HEK293 (cell line): ENCODE measurements at regions not wholly inside any gene's neighbourhood (a gene's known extent, or its start where the extent isn't known, plus 50 kb on each side); places are given as distances from the start of the nearest gene placed in this dataset.

Experiments
- GFI1B ChIP-seq: fragments of 450-650 bp; formaldehyde crosslinking; IDR thresholded peaks from 2 replicates; pipeline ENCODE4 v1.5.1; 2016; ENCODE audit warnings: missing biosample characterization, missing genetic modification characterization
- KLF10 ChIP-seq: fragments of 450-650 bp; IDR thresholded peaks from 2 replicates; pipeline ENCODE4 v1.5.1; 2018; ENCODE audit warnings: missing biosample characterization, mild to moderate bottlenecking, missing genetic modification characterization
- MEIS1 ChIP-seq: sonication (generic); formaldehyde crosslinking; IDR thresholded peaks from 2 replicates; pipeline ENCODE4 v1.8.1; 2022; ENCODE audit warnings: missing genetic modification reagents, mild to moderate bottlenecking, borderline replicate concordance
- MYNN ChIP-seq: fragments of 450-650 bp; formaldehyde crosslinking; IDR thresholded peaks from 2 replicates; pipeline ENCODE4 v1.5.1; 2016; ENCODE audit warnings: missing biosample characterization, missing genetic modification characterization, borderline replicate concordance
- OSR2 ChIP-seq: fragments of 450-650 bp; formaldehyde crosslinking; IDR thresholded peaks from 2 replicates; pipeline ENCODE4 v1.5.1; 2016; ENCODE audit warnings: missing biosample characterization, missing genetic modification characterization
- SCRT1 ChIP-seq: fragments of 450-650 bp; formaldehyde crosslinking; IDR thresholded peaks from 2 replicates; pipeline ENCODE4 v1.5.1; 2016; ENCODE audit warnings: missing biosample characterization, missing genetic modification characterization, borderline replicate concordance
- SP3 ChIP-seq: fragments of 450-650 bp; formaldehyde crosslinking; IDR thresholded peaks from 2 replicates; pipeline ENCODE4 v1.5.1; 2016; ENCODE audit warnings: missing biosample characterization, missing genetic modification characterization
- ZFP37 ChIP-seq: fragments of 450-650 bp; formaldehyde crosslinking; IDR thresholded peaks from 2 replicates; pipeline ENCODE4 v1.5.1; 2016; ENCODE audit warnings: missing biosample characterization, missing genetic modification characterization
- ZNF10 ChIP-seq: fragments of 450-650 bp; formaldehyde crosslinking; IDR thresholded peaks from 2 replicates; pipeline ENCODE4 v1.5.1; 2017; ENCODE audit warnings: missing biosample characterization, missing genetic modification characterization
- ZNF2 ChIP-seq: fragments of 450-650 bp; formaldehyde crosslinking; IDR thresholded peaks from 2 replicates; pipeline ENCODE4 v1.5.1; 2016; ENCODE audit warnings: missing biosample characterization, missing genetic modification characterization
- ZNF324 ChIP-seq: fragments of 450-650 bp; formaldehyde crosslinking; IDR thresholded peaks from 2 replicates; pipeline ENCODE4 v1.5.1; 2016; ENCODE audit warnings: missing biosample characterization, missing genetic modification characterization
- ZNF341 ChIP-seq: fragments of 450-650 bp; formaldehyde crosslinking; IDR thresholded peaks from 2 replicates; pipeline ENCODE4; 2016; ENCODE audit warnings: low read depth, missing biosample characterization, missing genetic modification characterization
- ZNF366 ChIP-seq: fragments of 450-650 bp; formaldehyde crosslinking; conservative IDR thresholded peaks from 2 replicates; pipeline ENCODE4 v1.5.1; 2016; ENCODE audit warnings: missing biosample characterization, missing genetic modification characterization
- ZNF391 ChIP-seq: fragments of 450-650 bp; formaldehyde crosslinking; IDR thresholded peaks from 2 replicates; pipeline ENCODE4 v1.5.1; 2016; ENCODE audit warnings: low read depth, missing biosample characterization, missing genetic modification characterization, borderline replicate concordance
- ZNF394 ChIP-seq: fragments of 450-650 bp; formaldehyde crosslinking; IDR thresholded peaks from 2 replicates; pipeline ENCODE4 v1.5.1; 2016; ENCODE audit warnings: missing biosample characterization, missing genetic modification characterization, mild to moderate bottlenecking, moderate library complexity, borderline replicate concordance
- ZNF416 ChIP-seq: fragments of 450-650 bp; formaldehyde crosslinking; IDR thresholded peaks from 2 replicates; pipeline ENCODE4 v1.5.1; 2016; ENCODE audit warnings: missing biosample characterization, missing genetic modification characterization
- ZNF433 ChIP-seq: fragments of 450-650 bp; formaldehyde crosslinking; IDR thresholded peaks from 2 replicates; pipeline ENCODE4 v1.5.1; 2016; ENCODE audit warnings: missing biosample characterization, missing genetic modification characterization, low read depth
- ZNF549 ChIP-seq: fragments of 450-650 bp; IDR thresholded peaks from 2 replicates; pipeline ENCODE4 v1.5.1; 2018; ENCODE audit warnings: missing biosample characterization, missing genetic modification characterization, mild to moderate bottlenecking, inconsistent platforms, moderate library complexity
- ZNF610 ChIP-seq: fragments of 450-650 bp; formaldehyde crosslinking; IDR thresholded peaks from 2 replicates; pipeline ENCODE4 v1.5.1; 2016; ENCODE audit warnings: missing biosample characterization, missing genetic modification characterization, borderline replicate concordance
- ZNF629 ChIP-seq: fragments of 450-650 bp; formaldehyde crosslinking; IDR thresholded peaks from 2 replicates; pipeline ENCODE4 v1.5.1; 2017; ENCODE audit warnings: missing biosample characterization, missing genetic modification characterization
- ZNF670 ChIP-seq: fragments of 450-650 bp; formaldehyde crosslinking; IDR thresholded peaks from 2 replicates; pipeline ENCODE4 v1.5.1; 2016; ENCODE audit warnings: missing biosample characterization, missing genetic modification characterization, low read depth
- ZNF677 ChIP-seq: fragments of 450-650 bp; IDR thresholded peaks from 2 replicates; pipeline ENCODE4 v1.5.0; 2018; ENCODE audit warnings: missing biosample characterization, mild to moderate bottlenecking, missing genetic modification characterization, moderate library complexity
- ZNF747 ChIP-seq: fragments of 450-650 bp; formaldehyde crosslinking; IDR thresholded peaks from 2 replicates; pipeline ENCODE4 v1.5.1; 2016; ENCODE audit warnings: missing biosample characterization, missing genetic modification characterization
- ZNF768 ChIP-seq: fragments of 450-650 bp; formaldehyde crosslinking; IDR thresholded peaks from 2 replicates; pipeline ENCODE4 v1.5.1; 2018; ENCODE audit warnings: missing biosample characterization, mild to moderate bottlenecking, missing genetic modification characterization
- ZNF792 ChIP-seq: fragments of 450-650 bp; formaldehyde crosslinking; IDR thresholded peaks from 2 replicates; pipeline ENCODE4 v1.5.1; 2016; ENCODE audit warnings: missing biosample characterization, missing genetic modification characterization
- ZNF830 ChIP-seq: fragments of 450-650 bp; IDR thresholded peaks from 2 replicates; pipeline ENCODE4 v1.5.0; 2018; ENCODE audit warnings: missing biosample characterization, missing genetic modification characterization, low read depth, mild to moderate bottlenecking, moderate library complexity
- ZNF843 ChIP-seq: fragments of 450-650 bp; formaldehyde crosslinking; IDR thresholded peaks from 2 replicates; pipeline ENCODE4 v1.5.1; 2016; ENCODE audit warnings: missing biosample characterization, missing genetic modification characterization
- TF ChIP-seq, protein P1 (sequence below): fragments of 450-650 bp; formaldehyde crosslinking; IDR thresholded peaks from 2 replicates; pipeline ENCODE4 v1.5.1; 2016; ENCODE audit warnings: missing biosample characterization, missing genetic modification characterization
- TF ChIP-seq, protein P2 (sequence below): fragments of 450-650 bp; formaldehyde crosslinking; IDR thresholded peaks from 2 replicates; pipeline ENCODE4 v1.5.1; 2017; ENCODE audit warnings: missing biosample characterization, missing genetic modification characterization
- TF ChIP-seq, protein P3 (sequence below): fragments of 450-650 bp; formaldehyde crosslinking; IDR thresholded peaks from 2 replicates; pipeline ENCODE4 v1.5.1; 2016; ENCODE audit warnings: missing biosample characterization, missing genetic modification characterization
- TF ChIP-seq, protein P4 (sequence below): IDR thresholded peaks from 2 replicates; pipeline ENCODE4 v1.6.1; 2011; ENCODE audit warnings: mild to moderate bottlenecking, low read depth, low read length, borderline replicate concordance
- TF ChIP-seq, protein P5 (sequence below): fragments of 450-650 bp; formaldehyde crosslinking; IDR thresholded peaks from 2 replicates; pipeline ENCODE4 v1.5.1; 2016; ENCODE audit warnings: missing biosample characterization, missing genetic modification characterization
- TF ChIP-seq, protein P6 (sequence below): fragments of 450-650 bp; formaldehyde crosslinking; IDR thresholded peaks from 2 replicates; pipeline ENCODE4 v1.5.1; 2016; ENCODE audit warnings: missing biosample characterization, missing genetic modification characterization

DNA sequence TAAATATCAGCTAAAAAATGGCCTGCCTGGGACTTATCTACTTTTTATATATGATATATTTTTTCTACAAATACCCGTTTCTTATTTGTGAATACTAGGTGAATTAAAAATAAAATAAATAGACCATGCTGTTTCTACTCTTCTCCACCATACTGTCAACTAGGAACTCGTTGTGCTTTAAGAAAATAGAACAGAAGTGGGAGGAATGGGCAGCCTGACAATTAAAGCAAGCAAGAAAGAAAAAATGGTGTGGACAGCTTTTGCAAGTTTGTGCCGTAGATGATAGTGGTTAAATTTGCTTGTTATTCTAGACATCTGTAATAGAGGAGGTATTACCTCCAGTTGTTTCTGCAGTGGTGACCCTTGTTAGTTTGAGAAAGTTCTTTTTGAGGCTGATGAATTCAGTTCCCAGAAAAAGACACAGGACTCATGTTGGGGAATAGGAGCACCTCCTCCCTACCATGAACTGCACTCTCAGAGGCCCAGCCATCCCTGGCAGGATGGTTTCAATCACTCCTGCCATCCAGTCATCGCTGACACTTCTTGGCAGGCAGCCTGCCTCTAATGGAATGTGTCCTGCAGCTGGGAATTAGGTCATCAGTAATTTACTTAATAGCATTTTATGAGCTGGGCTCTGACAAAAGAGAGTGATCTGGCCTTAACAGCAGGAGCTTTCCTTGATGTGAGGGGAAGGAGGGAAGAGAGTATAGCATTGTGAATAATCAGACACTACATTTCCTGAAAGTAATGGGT lies 105.0 kb upstream of the GAP43 start (continued):
- no peak for TF ChIP-seq ZNF416
- TF ChIP-seq, protein P1, sequence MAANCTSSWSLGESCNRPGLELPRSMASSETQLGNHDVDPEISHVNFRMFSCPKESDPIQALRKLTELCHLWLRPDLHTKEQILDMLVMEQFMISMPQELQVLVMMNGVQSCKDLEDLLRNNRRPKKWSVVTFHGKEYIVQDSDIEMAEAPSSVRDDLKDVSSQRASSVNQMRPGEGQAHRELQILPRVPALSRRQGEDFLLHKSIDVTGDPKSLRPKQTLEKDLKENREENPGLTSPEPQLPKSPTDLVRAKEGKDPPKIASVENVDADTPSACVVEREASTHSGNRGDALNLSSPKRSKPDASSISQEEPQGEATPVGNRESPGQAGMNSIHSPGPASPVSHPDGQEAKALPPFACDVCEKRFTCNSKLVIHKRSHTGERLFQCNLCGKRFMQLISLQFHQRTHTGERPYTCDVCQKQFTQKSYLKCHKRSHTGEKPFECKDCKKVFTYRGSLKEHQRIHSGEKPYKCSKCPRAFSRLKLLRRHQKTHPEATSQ (tag by site-specific recombination) = no peak
- no peak for TF ChIP-seq MEIS1
- TF ChIP-seq ZNF341 (tag by site-specific recombination) = no peak
- TF ChIP-seq, protein P2, sequence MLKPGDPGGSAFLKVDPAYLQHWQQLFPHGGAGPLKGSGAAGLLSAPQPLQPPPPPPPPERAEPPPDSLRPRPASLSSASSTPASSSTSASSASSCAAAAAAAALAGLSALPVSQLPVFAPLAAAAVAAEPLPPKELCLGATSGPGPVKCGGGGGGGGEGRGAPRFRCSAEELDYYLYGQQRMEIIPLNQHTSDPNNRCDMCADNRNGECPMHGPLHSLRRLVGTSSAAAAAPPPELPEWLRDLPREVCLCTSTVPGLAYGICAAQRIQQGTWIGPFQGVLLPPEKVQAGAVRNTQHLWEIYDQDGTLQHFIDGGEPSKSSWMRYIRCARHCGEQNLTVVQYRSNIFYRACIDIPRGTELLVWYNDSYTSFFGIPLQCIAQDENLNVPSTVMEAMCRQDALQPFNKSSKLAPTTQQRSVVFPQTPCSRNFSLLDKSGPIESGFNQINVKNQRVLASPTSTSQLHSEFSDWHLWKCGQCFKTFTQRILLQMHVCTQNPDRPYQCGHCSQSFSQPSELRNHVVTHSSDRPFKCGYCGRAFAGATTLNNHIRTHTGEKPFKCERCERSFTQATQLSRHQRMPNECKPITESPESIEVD (tag by site-specific recombination) = peak; percentile 57
- TF ChIP-seq OSR2 (tag by site-specific recombination) = peak; percentile 38; the same call in 1 of the 2 replicates
- no peak for TF ChIP-seq ZNF2 (tag by site-specific recombination)
- TF ChIP-seq, protein P3, sequence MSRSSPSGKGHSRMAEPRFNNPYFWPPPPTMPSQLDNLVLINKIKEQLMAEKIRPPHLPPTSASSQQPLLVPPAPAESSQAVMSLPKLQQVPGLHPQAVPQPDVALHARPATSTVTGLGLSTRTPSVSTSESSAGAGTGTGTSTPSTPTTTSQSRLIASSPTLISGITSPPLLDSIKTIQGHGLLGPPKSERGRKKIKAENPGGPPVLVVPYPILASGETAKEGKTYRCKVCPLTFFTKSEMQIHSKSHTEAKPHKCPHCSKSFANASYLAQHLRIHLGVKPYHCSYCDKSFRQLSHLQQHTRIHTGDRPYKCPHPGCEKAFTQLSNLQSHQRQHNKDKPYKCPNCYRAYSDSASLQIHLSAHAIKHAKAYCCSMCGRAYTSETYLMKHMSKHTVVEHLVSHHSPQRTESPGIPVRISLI (tag by site-specific recombination) = no peak
- no peak for TF ChIP-seq ZFP37 (tag by site-specific recombination)
- TF ChIP-seq ZNF366 (tag by site-specific recombination) = peak; percentile 79
- TF ChIP-seq ZNF792 (tag by site-specific recombination) = no peak
- TF ChIP-seq, protein P4, sequence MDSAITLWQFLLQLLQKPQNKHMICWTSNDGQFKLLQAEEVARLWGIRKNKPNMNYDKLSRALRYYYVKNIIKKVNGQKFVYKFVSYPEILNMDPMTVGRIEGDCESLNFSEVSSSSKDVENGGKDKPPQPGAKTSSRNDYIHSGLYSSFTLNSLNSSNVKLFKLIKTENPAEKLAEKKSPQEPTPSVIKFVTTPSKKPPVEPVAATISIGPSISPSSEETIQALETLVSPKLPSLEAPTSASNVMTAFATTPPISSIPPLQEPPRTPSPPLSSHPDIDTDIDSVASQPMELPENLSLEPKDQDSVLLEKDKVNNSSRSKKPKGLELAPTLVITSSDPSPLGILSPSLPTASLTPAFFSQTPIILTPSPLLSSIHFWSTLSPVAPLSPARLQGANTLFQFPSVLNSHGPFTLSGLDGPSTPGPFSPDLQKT = no peak
- no peak for TF ChIP-seq ZNF433 (tag by site-specific recombination)
- TF ChIP-seq ZNF610 (tag by site-specific recombination) = no peak
- no peak for TF ChIP-seq ZNF768 (tag by site-specific recombination)
- peak; percentile 57; the same call in 1 of the 2 replicates for TF ChIP-seq ZNF324
- no peak for TF ChIP-seq SCRT1 (tag by site-specific recombination)
- peak; percentile 65; the same call in 1 of the 2 replicates for TF ChIP-seq ZNF394 (tag by site-specific recombination)
- 0 out of 2 replicates have a peak, but pooled peaks have one; percentile 27 for TF ChIP-seq ZNF391
- peak; percentile 88 for TF ChIP-seq ZNF843 (tag by site-specific recombination)
- TF ChIP-seq GFI1B (tag by site-specific recombination) = no peak
- no peak for TF ChIP-seq MYNN
- TF ChIP-seq ZNF677 (tag by site-specific recombination) = no peak
- TF ChIP-seq ZNF629 = peak; percentile 96
- TF ChIP-seq SP3 = 0 out of 2 replicates have a peak, but pooled peaks have one; percentile 26
- no peak for TF ChIP-seq ZNF830
- TF ChIP-seq ZNF670 = no peak
- TF ChIP-seq ZNF549 = no peak
- peak; percentile 75 for TF ChIP-seq KLF10 (tag by site-specific recombination)
- TF ChIP-seq, protein P5, sequence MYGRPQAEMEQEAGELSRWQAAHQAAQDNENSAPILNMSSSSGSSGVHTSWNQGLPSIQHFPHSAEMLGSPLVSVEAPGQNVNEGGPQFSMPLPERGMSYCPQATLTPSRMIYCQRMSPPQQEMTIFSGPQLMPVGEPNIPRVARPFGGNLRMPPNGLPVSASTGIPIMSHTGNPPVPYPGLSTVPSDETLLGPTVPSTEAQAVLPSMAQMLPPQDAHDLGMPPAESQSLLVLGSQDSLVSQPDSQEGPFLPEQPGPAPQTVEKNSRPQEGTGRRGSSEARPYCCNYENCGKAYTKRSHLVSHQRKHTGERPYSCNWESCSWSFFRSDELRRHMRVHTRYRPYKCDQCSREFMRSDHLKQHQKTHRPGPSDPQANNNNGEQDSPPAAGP (tag by site-specific recombination) = peak; percentile 85
- TF ChIP-seq ZNF747 (tag by site-specific recombination) = no peak
- no peak for TF ChIP-seq ZNF10 (tag by site-specific recombination)
- TF ChIP-seq, protein P6, sequence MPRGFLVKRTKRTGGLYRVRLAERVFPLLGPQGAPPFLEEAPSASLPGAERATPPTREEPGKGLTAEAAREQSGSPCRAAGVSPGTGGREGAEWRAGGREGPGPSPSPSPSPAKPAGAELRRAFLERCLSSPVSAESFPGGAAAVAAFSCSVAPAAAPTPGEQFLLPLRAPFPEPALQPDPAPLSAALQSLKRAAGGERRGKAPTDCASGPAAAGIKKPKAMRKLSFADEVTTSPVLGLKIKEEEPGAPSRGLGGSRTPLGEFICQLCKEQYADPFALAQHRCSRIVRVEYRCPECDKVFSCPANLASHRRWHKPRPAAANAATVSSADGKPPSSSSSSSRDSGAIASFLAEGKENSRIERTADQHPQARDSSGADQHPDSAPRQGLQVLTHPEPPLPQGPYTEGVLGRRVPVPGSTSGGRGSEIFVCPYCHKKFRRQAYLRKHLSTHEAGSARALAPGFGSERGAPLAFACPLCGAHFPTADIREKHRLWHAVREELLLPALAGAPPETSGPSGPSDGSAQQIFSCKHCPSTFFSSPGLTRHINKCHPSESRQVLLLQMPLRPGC (tag by site-specific recombination) = peak; percentile 98
